Esophagus muscularis mucosa (tissue), 4 donors: ENCODE measurements at regions not wholly inside any gene's neighbourhood (a gene's known extent, or its start where the extent isn't known, plus 50 kb on each side); places are given as distances from the start of the nearest gene placed in this dataset.
A peak's percentile ranks its signal among the peaks of the same experiment; 100 is the strongest.

Experiments used
- DNase-seq: peaks from one replicate; pipeline ENCODE4 v3.0.0-alpha.2; 2017; ENCODE audit errors: extremely low spot score
- H3K27ac ChIP-seq, 4 donors: fragments of 200-600 bp; sonication (generic); replicated peaks in 1 of 4; 1 replicate in 3 of 4; 2 replicates in 1 of 4; pipeline ENCODE4 v1.5.1; 2016 to 2019; ENCODE audit warnings: mild to moderate bottlenecking in 1 of 4
- H3K27me3 ChIP-seq, 4 donors: fragments of 200-600 bp; sonication (generic); one replicate each; pipeline versions ENCODE4 v1.5.1 to v1.6.0; 2016 to 2019
- H3K36me3 ChIP-seq, 4 donors: fragments of 200-600 bp; sonication (generic); one replicate each; pipeline ENCODE4 v1.5.1; 2016 to 2019
- H3K4me1 ChIP-seq, 4 donors: fragments of 200-600 bp; sonication (generic); one replicate each; pipeline ENCODE4 v1.5.1; 2016 to 2019
- H3K4me3 ChIP-seq, 4 donors: fragments of 200-600 bp; sonication (generic); 1 replicate in 2 of 4; 2 replicates in 2 of 4; pipeline ENCODE4 v1.5.1; 2016 to 2019; ENCODE audit warnings: mild to moderate bottlenecking in 4 of 4, moderate library complexity in 1 of 4
- H3K9me3 ChIP-seq, 4 donors: fragments of 200-600 bp; sonication (generic); 1 replicate in 3 of 4; 2 replicates in 1 of 4; pipeline ENCODE4 v1.5.1; 2016 to 2019
- EP300 ChIP-seq: sonication (generic); formaldehyde crosslinking; IDR thresholded peaks from one replicate; pipeline ENCODE4 v1.6.1; 2017; ENCODE audit warnings: antibody characterized with exemption
- POLR2A ChIP-seq: fragments of 450-650 bp; IDR thresholded peaks from one replicate; pipeline ENCODE4 v1.6.1; 2017; ENCODE audit warnings: antibody characterized with exemption, moderate library complexity, mild to moderate bottlenecking, low read depth
- POLR2AphosphoS5 ChIP-seq, 2 donors: sonication (generic); formaldehyde crosslinking; IDR thresholded peaks; one replicate each; pipeline ENCODE4 v1.6.1; 2017; ENCODE audit warnings: antibody characterized with exemption in 2 of 2
- WGBS: methylation state at CpG from one replicate; pipeline ENCODE4 v1.1.5; 2018; 5-methylcytosine and 5-hydroxymethylcytosine counted together
- intact Hi-C: fragments of 100-400 bp; cut with DNase I; formaldehyde crosslinking; loops from one replicate; pipeline ENCODE4 v1.15.1; 2023
- TF ChIP-seq, protein P1 (sequence below), 3 experiments: fragments of 200-600 bp in 2 of 3; fragments of 450-650 bp in 1 of 3; sonication (generic) in 2 of 3; IDR thresholded peaks; one replicate each; pipeline ENCODE4 v1.5.1; 2017 to 2019; ENCODE audit warnings: antibody characterized with exemption in 3 of 3, mild to moderate bottlenecking in 2 of 3, moderate library complexity in 1 of 3

DNA sequence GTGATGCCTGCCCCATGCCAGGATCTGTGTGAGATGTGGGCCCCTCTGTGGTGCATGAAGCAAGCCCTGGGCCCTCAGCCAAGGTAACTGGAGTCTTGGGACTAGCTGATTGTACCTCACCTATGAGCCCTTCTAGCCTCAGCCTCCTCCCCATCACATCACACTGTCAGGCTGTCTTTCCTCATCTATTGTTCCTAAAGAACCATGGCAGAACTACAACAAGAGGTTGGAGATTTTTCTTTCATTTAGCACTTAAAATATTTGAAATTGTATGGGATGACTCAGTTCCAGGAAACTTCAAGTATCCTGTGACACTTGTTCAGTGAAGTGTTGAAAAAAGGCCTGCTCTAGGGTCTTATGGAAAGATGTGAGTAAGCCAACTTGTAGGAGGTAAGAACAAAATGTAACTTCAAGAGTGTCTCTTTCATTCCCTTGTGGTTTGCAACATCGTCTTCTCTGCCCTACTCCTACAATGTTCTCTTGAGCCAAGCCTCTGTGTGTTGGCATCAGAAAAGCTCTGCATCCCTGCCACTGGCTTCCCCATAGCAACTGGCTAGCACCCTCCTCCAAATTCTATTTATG is 58.7 kb upstream of the TIPARP start:
- TF ChIP-seq POLR2AphosphoS5 (IDR thresholded peaks at IDR 0.05) (peak in 1 of 2 donors; percentile 55), POLR2A (no peak)
- intact Hi-C loops = no loop called here
- Histone ChIP-seq H3K4me3 (no peak overlapping the region), H3K27ac (peak overlapping the region in 3 of 4 donors; percentile 16 to 35 (median 23)), H3K36me3 (no peaks in the 10 kb centered on the region), H3K9me3 (no peaks in the 10 kb centered on the region), H3K4me1 (peaks cover 0 to 11% (median 0%) of the 10 kb centered on the region in 4 donors), H3K27me3 (no peaks in the 10 kb centered on the region)
- no peak for DNase-seq
- WGBS = 56% methylated on average over 1 of the region's 1 CpG

DNA sequence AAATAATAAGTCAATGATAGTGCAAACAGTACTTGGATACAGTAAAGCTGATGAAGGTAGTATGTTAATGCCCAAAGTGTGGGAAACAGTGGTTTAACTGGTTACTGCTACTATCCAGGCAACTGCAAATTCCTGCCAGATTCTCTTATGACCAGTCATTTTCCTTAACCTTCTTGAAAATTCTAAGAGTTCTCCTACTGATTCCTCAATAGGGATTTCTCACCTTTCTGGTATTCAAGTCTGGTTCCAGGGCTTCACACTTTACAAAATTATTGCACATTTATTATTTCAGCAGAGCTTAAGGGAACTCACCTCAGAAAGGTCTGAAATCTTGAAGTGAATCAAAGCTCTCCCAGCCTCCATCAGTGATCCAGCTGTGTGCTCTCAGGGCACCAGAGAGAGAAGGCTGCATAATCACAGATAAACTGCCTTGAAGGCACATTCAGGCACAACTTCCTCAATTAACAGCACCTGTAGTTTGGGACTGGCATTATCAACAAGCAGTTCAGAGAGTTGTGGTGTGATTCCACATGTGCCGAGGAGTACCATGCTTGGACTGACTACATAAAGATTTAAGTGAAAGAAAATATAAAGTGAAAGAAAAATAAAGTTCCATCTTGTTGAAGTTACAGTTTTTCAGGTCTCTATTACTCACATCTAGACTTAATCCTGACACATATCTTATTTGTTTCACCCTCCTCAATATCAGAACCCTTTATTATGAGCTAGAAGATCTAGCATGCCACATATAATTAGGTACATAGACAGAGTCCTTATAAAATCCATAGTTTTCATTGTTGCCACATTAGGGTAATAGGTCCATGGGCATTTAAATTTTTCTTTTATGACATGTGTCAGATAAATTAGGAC is 59.5 kb upstream of the TIPARP start:
- no peaks in the 10 kb centered on the region for H3K36me3 ChIP-seq
- TF ChIP-seq, protein P1, sequence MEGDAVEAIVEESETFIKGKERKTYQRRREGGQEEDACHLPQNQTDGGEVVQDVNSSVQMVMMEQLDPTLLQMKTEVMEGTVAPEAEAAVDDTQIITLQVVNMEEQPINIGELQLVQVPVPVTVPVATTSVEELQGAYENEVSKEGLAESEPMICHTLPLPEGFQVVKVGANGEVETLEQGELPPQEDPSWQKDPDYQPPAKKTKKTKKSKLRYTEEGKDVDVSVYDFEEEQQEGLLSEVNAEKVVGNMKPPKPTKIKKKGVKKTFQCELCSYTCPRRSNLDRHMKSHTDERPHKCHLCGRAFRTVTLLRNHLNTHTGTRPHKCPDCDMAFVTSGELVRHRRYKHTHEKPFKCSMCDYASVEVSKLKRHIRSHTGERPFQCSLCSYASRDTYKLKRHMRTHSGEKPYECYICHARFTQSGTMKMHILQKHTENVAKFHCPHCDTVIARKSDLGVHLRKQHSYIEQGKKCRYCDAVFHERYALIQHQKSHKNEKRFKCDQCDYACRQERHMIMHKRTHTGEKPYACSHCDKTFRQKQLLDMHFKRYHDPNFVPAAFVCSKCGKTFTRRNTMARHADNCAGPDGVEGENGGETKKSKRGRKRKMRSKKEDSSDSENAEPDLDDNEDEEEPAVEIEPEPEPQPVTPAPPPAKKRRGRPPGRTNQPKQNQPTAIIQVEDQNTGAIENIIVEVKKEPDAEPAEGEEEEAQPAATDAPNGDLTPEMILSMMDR (IDR thresholded peaks at IDR 0.05) = no peak
- TF ChIP-seq POLR2AphosphoS5 (IDR thresholded peaks at IDR 0.05) (no peak), EP300 (no peak), POLR2A (no peak)
- no peak overlapping the region for H3K4me3 ChIP-seq
- no peak for DNase-seq
- intact Hi-C loops = no loop called here
- peak overlapping the region in 2 of 4 donors; percentile 8 to 23 for H3K27ac ChIP-seq
- H3K4me1 ChIP-seq = peaks cover 0 to 11% (median 0%) of the 10 kb centered on the region in 4 donors
- no peaks in the 10 kb centered on the region for H3K27me3 ChIP-seq
- 92% methylated on average over 1 of the region's 1 CpG for WGBS
- no peaks in the 10 kb centered on the region for H3K9me3 ChIP-seq

DNA sequence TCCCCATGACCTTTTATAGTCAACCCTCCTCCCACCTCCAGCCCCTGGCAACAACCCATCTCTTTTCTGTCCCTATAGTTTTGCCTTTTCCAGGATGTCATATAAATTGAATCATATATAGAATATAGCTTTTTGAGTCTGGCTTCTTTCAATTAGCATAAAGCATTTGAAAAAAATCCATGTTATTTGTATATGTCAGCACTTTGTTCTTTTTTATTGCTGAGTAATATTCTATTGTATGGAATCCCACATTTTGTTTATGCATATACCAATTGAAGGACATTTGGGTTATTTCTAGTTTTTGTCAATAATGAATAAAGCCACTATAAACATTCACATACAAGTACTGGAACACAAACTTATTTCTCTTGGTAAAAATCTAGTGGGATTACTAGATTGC is 58.0 kb upstream of the SSR3 start:
- intact Hi-C loops = no loop called here
- Histone ChIP-seq H3K36me3 (no peaks in the 10 kb centered on the region), H3K9me3 (no peaks in the 10 kb centered on the region), H3K27ac (no peak overlapping the region), H3K4me1 (peaks cover 0 to 11% (median 0%) of the 10 kb centered on the region in 4 donors), H3K27me3 (no peaks in the 10 kb centered on the region), H3K4me3 (no peak overlapping the region)
- TF ChIP-seq POLR2AphosphoS5 (IDR thresholded peaks at IDR 0.05) (no peak), POLR2A (no peak), EP300 (no peak)
- TF ChIP-seq, protein P1 (IDR thresholded peaks at IDR 0.05) = no peak
- no peak for DNase-seq

DNA sequence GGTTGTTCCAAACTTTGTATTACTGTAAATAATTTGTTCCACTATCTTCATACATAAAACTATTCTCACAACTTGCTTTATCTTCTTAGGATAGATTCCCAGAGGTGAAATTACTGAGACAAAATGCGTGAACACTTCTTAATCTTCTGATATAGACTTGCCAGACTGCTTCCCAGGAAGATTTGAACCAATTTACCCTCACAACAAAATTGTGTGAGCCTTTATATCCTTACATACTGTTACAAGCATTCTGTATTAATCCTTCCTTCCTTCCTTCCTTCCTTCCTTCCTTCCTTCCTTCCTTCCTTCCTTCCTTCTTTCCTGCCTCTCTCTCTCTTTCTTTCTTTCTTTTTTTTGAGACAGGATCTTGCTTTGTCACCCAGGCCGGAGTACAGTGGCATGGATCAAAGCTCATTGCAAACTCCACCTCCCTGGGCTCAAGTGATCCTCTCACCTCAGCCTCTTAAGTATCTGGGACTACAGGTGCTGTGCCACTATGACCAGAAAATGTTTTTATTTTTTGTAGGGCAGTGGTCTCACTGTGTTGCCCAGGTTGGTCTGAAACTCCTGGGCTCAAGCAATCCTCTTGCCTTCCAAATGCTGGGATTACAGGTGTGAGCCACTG is 57.1 kb upstream of the SSR3 start:
- intact Hi-C loops = no loop called here
- no peaks in the 10 kb centered on the region for H3K9me3 ChIP-seq
- 91% methylated on average over 2 of the region's 2 CpGs for WGBS
- H3K27ac ChIP-seq = no peak overlapping the region
- DNase-seq = no peak
- H3K36me3 ChIP-seq = no peaks in the 10 kb centered on the region
- no peaks in the 10 kb centered on the region for H3K27me3 ChIP-seq
- peaks cover 0 to 11% (median under 1%) of the 10 kb centered on the region in 4 donors for H3K4me1 ChIP-seq
- H3K4me3 ChIP-seq = no peak overlapping the region
- TF ChIP-seq POLR2AphosphoS5 (IDR thresholded peaks at IDR 0.05) (no peak), EP300 (no peak), POLR2A (no peak)
- TF ChIP-seq, protein P1 (IDR thresholded peaks at IDR 0.05) = no peak

DNA sequence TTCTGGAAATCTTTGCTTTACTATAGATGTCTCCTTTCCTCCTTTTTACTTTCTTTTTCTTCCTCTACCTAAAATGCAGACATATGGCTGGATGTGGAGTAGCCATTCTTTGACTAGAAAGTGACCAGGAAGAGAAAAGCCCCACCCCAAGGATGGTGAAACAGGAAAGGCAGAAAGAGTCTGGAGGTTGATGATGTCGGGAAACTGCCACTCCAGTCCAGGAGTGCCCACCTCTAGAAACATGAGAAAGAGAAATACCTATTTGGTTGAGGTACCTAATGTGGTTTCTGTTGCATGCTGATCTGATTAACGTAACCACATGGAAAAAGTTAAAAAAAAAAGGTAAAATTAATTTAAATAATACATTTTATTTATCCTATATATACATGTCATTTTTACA is 55.2 kb upstream of the SSR3 start:
- DNase-seq = peak; percentile 26
- WGBS = 70% methylated on average over 2 of the region's 2 CpGs
- TF ChIP-seq EP300 (no peak), POLR2A (no peak), POLR2AphosphoS5 (IDR thresholded peaks at IDR 0.05) (no peak)
- TF ChIP-seq, protein P1 (IDR thresholded peaks at IDR 0.05) = no peak

More for the DNA sequence above, 55.2 kb upstream of the SSR3 start:
- intact Hi-C loops = no loop called here
- Histone ChIP-seq H3K9me3 (no peaks in the 10 kb centered on the region), H3K4me1 (peaks cover 10 to 19% (median 17%) of the 10 kb centered on the region in 4 donors), H3K4me3 (no peak overlapping the region), H3K27me3 (no peaks in the 10 kb centered on the region), H3K36me3 (no peaks in the 10 kb centered on the region), H3K27ac (no peak overlapping the region)
